Right atrium auricular region (tissue), 2 donors: ENCODE measurements at regions not wholly inside any gene's neighbourhood (a gene's known extent, or its start where the extent isn't known, plus 50 kb on each side); places are given as distances from the start of the nearest gene placed in this dataset.
"Not testable (repeated sequence)": the region's sequence is repeated elsewhere in the genome, so short reads cannot be mapped to it uniquely, and the experiment has no call there.

ENCODE experiments used
- DNase-seq: peaks from one replicate; pipeline ENCODE4 v3.0.0-alpha.2; 2019; ENCODE audit warnings: low spot score
- H3K27ac ChIP-seq, 2 donors: fragments of 200-600 bp; sonication (generic); 1 replicate in 1 of 2; 2 replicates in 1 of 2; pipeline ENCODE4 v1.5.1; 2016 to 2019
- H3K27me3 ChIP-seq, 2 donors: fragments of 200-600 bp; sonication (generic); one replicate each; pipeline versions ENCODE4 v1.5.1 to v1.6.0; 2017 to 2019
- H3K36me3 ChIP-seq: fragments of 200-600 bp; sonication (generic); one replicate; pipeline ENCODE4 v1.5.1; 2016
- H3K4me1 ChIP-seq, 2 donors: fragments of 200-600 bp; sonication (generic); one replicate each; pipeline versions ENCODE4 v1.5.1 to v1.6.0; 2017 to 2019
- H3K4me3 ChIP-seq, 2 donors: fragments of 200-600 bp; sonication (generic); 1 replicate in 1 of 2; 2 replicates in 1 of 2; pipeline ENCODE4 v1.5.1; 2017 to 2019; ENCODE audit warnings: mild to moderate bottlenecking in 1 of 2, moderate library complexity in 1 of 2
- H3K9me3 ChIP-seq, 2 donors: fragments of 200-600 bp; sonication (generic); one replicate each; pipeline ENCODE4 v1.5.1; 2019
- CTCF ChIP-seq, 2 donors: fragments of 200-600 bp; sonication (generic); IDR thresholded peaks; one replicate each; pipeline ENCODE4 v1.5.1; 2019; ENCODE audit warnings: antibody characterized with exemption in 2 of 2

- Histone ChIP-seq H3K9me3 (no peaks in the 10 kb centered on the region), H3K4me3 (no peak overlapping the region), H3K27ac (no peak overlapping the region), H3K36me3 (no peaks in the 10 kb centered on the region), H3K27me3 (no peaks in the 10 kb centered on the region), H3K4me1 (no peaks in the 10 kb centered on the region)
- DNase-seq: no peak
- no peak for TF ChIP-seq CTCF (IDR thresholded peaks at IDR 0.05)
Measured at GRCh38 chr12:114093520-114093919, 127.4 kb upstream of the RBM19 start.

- no peak for DNase-seq
- no peak for TF ChIP-seq CTCF (IDR thresholded peaks at IDR 0.05)
- Histone ChIP-seq H3K4me1 (no peaks in the 10 kb centered on the region), H3K9me3 (no peaks in the 10 kb centered on the region), H3K4me3 (no peak overlapping the region), H3K36me3 (no peaks in the 10 kb centered on the region), H3K27me3 (no peaks in the 10 kb centered on the region), H3K27ac (no peak overlapping the region)
Measured at GRCh38 chr12:114092981-114093380, 126.9 kb upstream of the RBM19 start.

- no peaks in the 10 kb centered on the region for H3K9me3 ChIP-seq
- no peak overlapping the region for H3K4me3 ChIP-seq
- H3K4me1 ChIP-seq: no peaks in the 10 kb centered on the region
- H3K27ac ChIP-seq: peak overlapping the region in 1 of 2 donors; percentile 36
- DNase-seq: no peak
- no peaks in the 10 kb centered on the region for H3K36me3 ChIP-seq
- H3K27me3 ChIP-seq: no peaks in the 10 kb centered on the region
- TF ChIP-seq CTCF (IDR thresholded peaks at IDR 0.05): no peak
Measured at GRCh38 chr12:114090211-114090610, 124.1 kb upstream of the RBM19 start.

- no peak overlapping the region for H3K4me3 ChIP-seq
- TF ChIP-seq CTCF (IDR thresholded peaks at IDR 0.05): no peak
- DNase-seq: no peak
- no peak overlapping the region for H3K27ac ChIP-seq
- H3K9me3 ChIP-seq: no peaks in the 10 kb centered on the region
- H3K4me1 ChIP-seq: no peaks in the 10 kb centered on the region
- H3K36me3 ChIP-seq: no peaks in the 10 kb centered on the region
- H3K27me3 ChIP-seq: no peaks in the 10 kb centered on the region
Measured at GRCh38 chr12:114073076-114073475, 107.0 kb upstream of the RBM19 start.

GRCh38 chr12:114069507-114069906 lies 103.4 kb upstream of the RBM19 start:
- TF ChIP-seq CTCF (IDR thresholded peaks at IDR 0.05): no peak
- Histone ChIP-seq H3K9me3 (no peaks in the 10 kb centered on the region), H3K4me3 (no peak overlapping the region), H3K36me3 (no peaks in the 10 kb centered on the region), H3K4me1 (no peaks in the 10 kb centered on the region), H3K27ac (no peak overlapping the region), H3K27me3 (no peaks in the 10 kb centered on the region)
- no peak for DNase-seq

- H3K36me3 ChIP-seq: no peaks in the 10 kb centered on the region
- no peaks in the 10 kb centered on the region for H3K4me1 ChIP-seq
- no peak overlapping the region for H3K27ac ChIP-seq
- no peaks in the 10 kb centered on the region for H3K27me3 ChIP-seq
- no peak for TF ChIP-seq CTCF (IDR thresholded peaks at IDR 0.05)
- no peak overlapping the region for H3K4me3 ChIP-seq
- no peak for DNase-seq
- H3K9me3 ChIP-seq: no peaks in the 10 kb centered on the region
Measured at GRCh38 chr12:114064497-114064896, 98.4 kb upstream of the RBM19 start.

GRCh38 chr12:114064034-114064433 lies 97.9 kb upstream of the RBM19 start:
- not testable (repeated sequence) for H3K4me3 ChIP-seq, H3K36me3 ChIP-seq, H3K4me1 ChIP-seq, H3K9me3 ChIP-seq, H3K27me3 ChIP-seq, DNase-seq, H3K27ac ChIP-seq
